Motor neuron (in vitro differentiated cells): ENCODE measurements at regions not wholly inside any gene's neighbourhood (a gene's known extent, or its start where the extent isn't known, plus 50 kb on each side); places are given as distances from the start of the nearest gene placed in this dataset.

Source experiments
- ATAC-seq, 8 experiments: fragments of 200-7000 bp; cut with Tn5 transposase; replicated peaks in 6 of 8; 2 replicates each; pipeline ENCODE4 v1.8.0; 2021; ENCODE audit warnings: mild to moderate bottlenecking in 8 of 8, moderate library complexity in 8 of 8
- H3K27ac ChIP-seq, 2 donors: fragments of 250-450 bp; sonication (Bioruptor Pico); 2 replicates each; pipeline ENCODE4 v1.9.0; 2021; ENCODE audit warnings: antibody characterized with exemption in 2 of 2, mild to moderate bottlenecking in 2 of 2, moderate library complexity in 1 of 2
- H3K4me1 ChIP-seq, 2 donors: fragments of 250-450 bp; sonication (Bioruptor Pico); replicated peaks in 1 of 2; 2 replicates each; pipeline ENCODE4 v1.6.1; 2021; ENCODE audit warnings: antibody characterized with exemption in 2 of 2, mild to moderate bottlenecking in 2 of 2, moderate library complexity in 1 of 2
- H3K4me3 ChIP-seq, 5 donors: fragments of 250-450 bp; sonication (Bioruptor Pico); 2 replicates each; pipeline ENCODE4 v1.9.0; 2021; ENCODE audit warnings: antibody characterized with exemption in 5 of 5, mild to moderate bottlenecking in 5 of 5, moderate library complexity in 4 of 5
- WGBS, 10 experiments: fragments of 450-650 bp; shearing (Covaris generic); methylation state at CpG; one replicate each; pipeline ENCODE4 v1.0.0; 2022; 5-methylcytosine and 5-hydroxymethylcytosine counted together
- in situ Hi-C, 9 experiments: fragments of 400-800 bp; cut with MboI; loops; one replicate each; pipeline ENCODE4 v1.15.0; 2021; ENCODE audit warnings: low sequenced_read_pairs in 9 of 9, low pct_unique_long_range_greater_than_20kb in 2 of 9; ENCODE audit not compliant: unreplicated experiment in 9 of 9

GRCh38 chr1:199161766-199162303 lies 523.0 kb downstream of the PTPRC start:
- Histone ChIP-seq H3K4me1 (no peaks in the 10 kb centered on the region), H3K4me3 (no peak overlapping the region), H3K27ac (no peak overlapping the region)
- no peak for ATAC-seq
- 50 to 100% (median 87%) methylated on average over 1 to 3 of the region's 3 CpGs; no CpG with 5 or more reads in 2 of the 10 experiments for WGBS, 10 experiments
- in situ Hi-C loops = no loop called here

- no peak for ATAC-seq
- H3K4me3 ChIP-seq = no peak overlapping the region
- H3K4me1 ChIP-seq = no peaks in the 10 kb centered on the region
- in situ Hi-C loops = no loop called here
- no peak overlapping the region for H3K27ac ChIP-seq
- WGBS, 10 experiments = 0 to 92% (median 58%) methylated on average over 1 to 4 of the region's 4 CpGs
Measured at GRCh38 chr1:199163267-199163666, 524.4 kb downstream of the PTPRC start.

- Histone ChIP-seq H3K27ac (no peak overlapping the region), H3K4me1 (no peaks in the 10 kb centered on the region), H3K4me3 (no peak overlapping the region)
- in situ Hi-C loops = no loop called here
- WGBS, 10 experiments = 0 to 100% (median 73%) methylated on average over 1 of the region's 1 CpG; no CpG with 5 or more reads in 2 of the 10 experiments
- no peak for ATAC-seq
Measured at GRCh38 chr1:199163670-199164069, 524.8 kb downstream of the PTPRC start.

- no peaks in the 10 kb centered on the region for H3K4me1 ChIP-seq
- ATAC-seq = no peak
- WGBS, 10 experiments = 0 to 76% (median 60%) methylated on average over 3 of the region's 3 CpGs
- no peak overlapping the region for H3K27ac ChIP-seq
- H3K4me3 ChIP-seq = no peak overlapping the region
- in situ Hi-C loops = no loop called here
Measured at GRCh38 chr1:199167460-199167859, 528.6 kb downstream of the PTPRC start.

GRCh38 chr1:199168888-199169585 lies 530.2 kb downstream of the PTPRC start:
- H3K27ac ChIP-seq = no peak overlapping the region
- 22 to 100% (median 100%) methylated on average over 1 to 2 of the region's 2 CpGs; no CpG with 5 or more reads in 1 of the 10 experiments for WGBS, 10 experiments
- in situ Hi-C loops = no loop called here
- no peak for ATAC-seq
- no peaks in the 10 kb centered on the region for H3K4me1 ChIP-seq
- H3K4me3 ChIP-seq = no peak overlapping the region

- Histone ChIP-seq H3K4me3 (no peak overlapping the region), H3K27ac (no peak overlapping the region), H3K4me1 (no peaks in the 10 kb centered on the region)
- WGBS, 10 experiments = 19 to 100% (median 88%) methylated on average over 1 to 3 of the region's 3 CpGs; no CpG with 5 or more reads in 1 of the 10 experiments
- no peak for ATAC-seq
- in situ Hi-C loops = no loop called here
Measured at GRCh38 chr1:199170711-199171110, 531.9 kb downstream of the PTPRC start.

- Histone ChIP-seq H3K27ac (no peak overlapping the region), H3K4me3 (no peak overlapping the region), H3K4me1 (no peaks in the 10 kb centered on the region)
- in situ Hi-C loops = no loop called here
- peak in 2 of 8 experiments; percentile 52 to 76 for ATAC-seq
- 0 to 100% (median 86%) methylated on average over 1 to 4 of the region's 4 CpGs; no CpG with 5 or more reads in 1 of the 10 experiments for WGBS, 10 experiments
Measured at GRCh38 chr1:199172171-199173124, 533.6 kb downstream of the PTPRC start.

- ATAC-seq = peak in 2 of 8 experiments; percentile 30 to 52
- no peak overlapping the region for H3K27ac ChIP-seq
- in situ Hi-C loops = no loop called here
- H3K4me3 ChIP-seq = no peak overlapping the region
- no peaks in the 10 kb centered on the region for H3K4me1 ChIP-seq
Measured at GRCh38 chr1:199173356-199173755, 534.5 kb downstream of the PTPRC start.

- H3K4me3 ChIP-seq = no peak overlapping the region
- H3K27ac ChIP-seq = no peak overlapping the region
- in situ Hi-C loops = no loop called here
- H3K4me1 ChIP-seq = peaks cover 0 to 9% of the 10 kb centered on the region in 2 donors
- peak in 2 of 8 experiments; percentile 88 to 97 for ATAC-seq
Measured at GRCh38 chr1:199174336-199174735, 535.5 kb downstream of the PTPRC start.

- 14 to 96% (median 71%) methylated on average over 1 to 5 of the region's 5 CpGs for WGBS, 10 experiments
- Histone ChIP-seq H3K4me3 (no peak overlapping the region), H3K4me1 (peaks cover 0 to 12% of the 10 kb centered on the region in 2 donors), H3K27ac (no peak overlapping the region)
- no peak for ATAC-seq
- in situ Hi-C loops = no loop called here
Measured at GRCh38 chr1:199176713-199177112, 537.9 kb downstream of the PTPRC start.

GRCh38 chr1:199177241-199177640 lies 538.4 kb downstream of the PTPRC start:
- ATAC-seq = no peak
- Histone ChIP-seq H3K4me3 (no peak overlapping the region), H3K27ac (no peak overlapping the region), H3K4me1 (peaks cover 0 to 12% of the 10 kb centered on the region in 2 donors)
- in situ Hi-C loops = no loop called here
- 8 to 98% (median 86%) methylated on average over 2 to 4 of the region's 4 CpGs for WGBS, 10 experiments

- Histone ChIP-seq H3K27ac (no peak overlapping the region), H3K4me3 (no peak overlapping the region), H3K4me1 (peaks cover 0 to 12% of the 10 kb centered on the region in 2 donors)
- 43 to 100% (median 83%) methylated on average over 1 to 2 of the region's 2 CpGs; no CpG with 5 or more reads in 1 of the 10 experiments for WGBS, 10 experiments
- in situ Hi-C loops = no loop called here
- peak in 1 of 8 experiments; percentile 47 for ATAC-seq
Measured at GRCh38 chr1:199178646-199179045, 539.8 kb downstream of the PTPRC start.

GRCh38 chr1:199182186-199182843 lies 543.5 kb downstream of the PTPRC start:
- peak in 2 of 8 experiments; percentile 27 to 36 for ATAC-seq
- no peak overlapping the region for H3K27ac ChIP-seq
- 6 to 100% (median 77%) methylated on average over 1 to 2 of the region's 2 CpGs for WGBS, 10 experiments
- peaks cover 0 to 12% of the 10 kb centered on the region in 2 donors for H3K4me1 ChIP-seq
- in situ Hi-C loops = no loop called here
- H3K4me3 ChIP-seq = no peak overlapping the region
